ENCODE measurements at regions not wholly inside any gene's neighbourhood (a gene's known extent, or its start where the extent isn't known, plus 50 kb on each side); places are given as distances from the start of the nearest gene placed in this dataset.

GRCh38 chr7:13159467-13160184 is 472.2 kb downstream of the ARL4A start:
- no peak for DNase-seq

GRCh38 chr7:13161125-13161524 is 473.7 kb downstream of the ARL4A start:
- no peak for DNase-seq

GRCh38 chr7:13165854-13166253 is 478.4 kb downstream of the ARL4A start:
- no peak for DNase-seq

- DNase-seq = no peak
Observed at GRCh38 chr7:13166801-13167200, 479.4 kb downstream of the ARL4A start.

GRCh38 chr7:13169356-13169755 is 481.9 kb downstream of the ARL4A start:
- no peak for DNase-seq

GRCh38 chr7:13174991-13175390 is 487.6 kb downstream of the ARL4A start:
- DNase-seq = no peak

GRCh38 chr7:13179011-13179582 is 491.7 kb downstream of the ARL4A start:
- DNase-seq = no peak

- no peak for DNase-seq
Observed at GRCh38 chr7:13179775-13180523, 492.5 kb downstream of the ARL4A start.

- no peak for DNase-seq
Observed at GRCh38 chr7:13181216-13181615, 493.8 kb downstream of the ARL4A start.

- DNase-seq = no peak
Observed at GRCh38 chr7:13185139-13185538, 497.7 kb downstream of the ARL4A start.

GRCh38 chr7:13188236-13188805 is 500.9 kb downstream of the ARL4A start:
- no peak for DNase-seq

GRCh38 chr7:13188922-13189321 is 501.5 kb downstream of the ARL4A start:
- no peak for DNase-seq

GRCh38 chr7:13189668-13190067 is 502.2 kb downstream of the ARL4A start:
- DNase-seq = no peak

- DNase-seq = no peak
Observed at GRCh38 chr7:13197501-13197900, 510.1 kb downstream of the ARL4A start.

GRCh38 chr7:13198036-13198435 is 510.6 kb downstream of the ARL4A start:
- no peak for DNase-seq

GRCh38 chr7:13198727-13199126 is 511.3 kb downstream of the ARL4A start:
- no peak for DNase-seq

- DNase-seq = no peak
Observed at GRCh38 chr7:13201628-13202027, 514.2 kb downstream of the ARL4A start.

- no peak for DNase-seq
Observed at GRCh38 chr7:13217768-13218167, 530.3 kb downstream of the ARL4A start.

GRCh38 chr7:13225068-13225467 is 537.6 kb downstream of the ARL4A start:
- DNase-seq = no peak

- DNase-seq = no peak
Observed at GRCh38 chr7:13226385-13226784, 539.0 kb downstream of the ARL4A start.

- no peak for DNase-seq
Observed at GRCh38 chr7:13231216-13231615, 543.8 kb downstream of the ARL4A start.

- DNase-seq = no peak
Observed at GRCh38 chr7:13235436-13235835, 548.0 kb downstream of the ARL4A start.

- DNase-seq = no peak
Observed at GRCh38 chr7:13236026-13236425, 548.6 kb downstream of the ARL4A start.

- no peak for DNase-seq
Observed at GRCh38 chr7:13240349-13240748, 552.9 kb downstream of the ARL4A start.
